Neuronal stem cell (in vitro differentiated cells): ENCODE measurements at regions not wholly inside any gene's neighbourhood (a gene's known extent, or its start where the extent isn't known, plus 50 kb on each side); places are given as distances from the start of the nearest gene placed in this dataset.

Source experiments
- DNase-seq: peaks from one replicate; pipeline ENCODE4 v3.0.0-alpha.2; 2013; ENCODE audit warnings: low spot score
- H2AFZ ChIP-seq: one replicate; pipeline ENCODE4 v1.6.1; 2013; ENCODE audit warnings: mild to moderate bottlenecking, low read length, inconsistent platforms
- H2AK5ac ChIP-seq: 2 replicates; pipeline ENCODE4 v1.6.1; 2013; ENCODE audit warnings: low read depth, mild to moderate bottlenecking, inconsistent platforms, low read length, moderate library complexity, mixed read lengths
- H2BK120ac ChIP-seq: 2 replicates; pipeline ENCODE4 v1.6.1; 2013; ENCODE audit warnings: low read depth, mild to moderate bottlenecking, inconsistent platforms, low read length, moderate library complexity, mixed read lengths
- H2BK12ac ChIP-seq: one replicate; pipeline ENCODE4 v1.6.1; 2013; ENCODE audit warnings: low read length, inconsistent platforms
- H2BK15ac ChIP-seq: 2 replicates; pipeline ENCODE4 v1.6.1; 2013; ENCODE audit warnings: mild to moderate bottlenecking, low read length, inconsistent platforms, mixed read lengths
- H2BK5ac ChIP-seq: one replicate; pipeline ENCODE4 v1.6.1; 2013; ENCODE audit warnings: inconsistent platforms, mild to moderate bottlenecking, low read length, moderate library complexity
- H3K14ac ChIP-seq: one replicate; pipeline ENCODE4 v1.6.1; 2013; ENCODE audit warnings: low read length, inconsistent platforms
- H3K18ac ChIP-seq: 2 replicates; pipeline ENCODE4 v1.6.1; 2013; ENCODE audit warnings: low read length, inconsistent platforms
- H3K23ac ChIP-seq: 2 replicates; pipeline ENCODE4 v1.6.1; 2013; ENCODE audit warnings: low read depth, mild to moderate bottlenecking, mixed read lengths, low read length, inconsistent platforms; ENCODE audit not compliant: poor library complexity
- H3K27ac ChIP-seq: replicated peaks from 3 replicates; pipeline ENCODE4 v1.5.1; 2013; ENCODE audit warnings: low read length, inconsistent platforms
- H3K27me3 ChIP-seq, 3 experiments: 2 replicates each; pipeline ENCODE4 v1.6.1; 2013; ENCODE audit warnings: low read length in 3 of 3, mild to moderate bottlenecking in 2 of 3, inconsistent platforms in 1 of 3, low read depth in 1 of 3, mixed read lengths in 1 of 3, moderate library complexity in 1 of 3; ENCODE audit not compliant: control insufficient read depth in 3 of 3, insufficient read depth in 3 of 3
- H3K36me3 ChIP-seq, 2 donors: replicated peaks in 1 of 2; 2 replicates each; pipeline ENCODE4 v1.6.1; 2013; ENCODE audit warnings: low read length in 2 of 2; ENCODE audit not compliant: control insufficient read depth in 2 of 2, insufficient read depth in 2 of 2
- H3K4ac ChIP-seq: 2 replicates; pipeline ENCODE4 v1.6.1; 2013; ENCODE audit warnings: inconsistent platforms, mild to moderate bottlenecking, low read length, moderate library complexity
- H3K4me1 ChIP-seq, 2 donors: 1 replicate in 1 of 2; 2 replicates in 1 of 2; pipeline ENCODE4 v1.6.1; 2013; ENCODE audit warnings: low read length in 2 of 2, low read depth in 1 of 2; ENCODE audit not compliant: control insufficient read depth in 2 of 2, insufficient read depth in 1 of 2
- H3K4me2 ChIP-seq: one replicate; pipeline ENCODE4 v1.6.1; 2013; ENCODE audit warnings: mild to moderate bottlenecking, low read length, inconsistent platforms; ENCODE audit not compliant: insufficient read depth, poor library complexity, severe bottlenecking
- H3K4me3 ChIP-seq, 2 donors: 2 replicates each; pipeline ENCODE4 v1.5.1; 2013; ENCODE audit warnings: low read length in 2 of 2, mild to moderate bottlenecking in 2 of 2, inconsistent platforms in 1 of 2, moderate library complexity in 1 of 2
- H3K79me1 ChIP-seq: one replicate; pipeline ENCODE4 v1.6.1; 2013; ENCODE audit warnings: low read depth, mild to moderate bottlenecking, inconsistent platforms, low read length, moderate library complexity
- H3K9ac ChIP-seq: one replicate; pipeline ENCODE4 v1.6.1; 2013; ENCODE audit warnings: mild to moderate bottlenecking, low read depth, low read length, inconsistent platforms; ENCODE audit not compliant: poor library complexity
- H3K9me3 ChIP-seq, 2 donors: replicated peaks in 1 of 2; 2 replicates each; pipeline versions ENCODE3 to v1.6.1; 2013; ENCODE audit warnings: low read length in 2 of 2, mild to moderate bottlenecking in 2 of 2, inconsistent platforms in 1 of 2, low read depth in 1 of 2, mixed read lengths in 1 of 2, moderate library complexity in 1 of 2; ENCODE audit not compliant: control insufficient read depth in 2 of 2, insufficient read depth in 1 of 2
- H4K8ac ChIP-seq: one replicate; pipeline ENCODE4 v1.6.1; 2013; ENCODE audit warnings: low read depth, mild to moderate bottlenecking, inconsistent platforms, low read length, moderate library complexity
- H4K91ac ChIP-seq: one replicate; pipeline ENCODE4 v1.6.1; 2013; ENCODE audit warnings: low read length, low read depth, mild to moderate bottlenecking, inconsistent platforms; ENCODE audit not compliant: poor library complexity
- whole genome bisulfite sequencing, 2 donors: extraction: QIAGEN DNeasy Blood & Tissue Kit; methylation state at CpG; one replicate each; pipeline ENCODE4 v1.1.7; 2013; ENCODE audit warnings: missing lambda C conversion rate in 2 of 2, mixed read lengths in 1 of 2; ENCODE audit not compliant: insufficient read length in 2 of 2, insufficient replicate concordance in 1 of 2; ENCODE audit errors: extremely low coverage in 2 of 2; 5-methylcytosine and 5-hydroxymethylcytosine counted together

GRCh38 chr1:163406772-163407171 lies 85.0 kb downstream of the NUF2 start:
- Histone ChIP-seq H3K4me2 (no peak overlapping the region), H3K9ac (no peak overlapping the region), H3K14ac (no peak overlapping the region), H3K23ac (no peak overlapping the region), H2BK15ac (no peak overlapping the region), H3K27me3 (peaks cover 0 to 5% (median 0%) of the 10 kb centered on the region in 3 experiments), H2BK5ac (no peak overlapping the region), H2BK120ac (no peak overlapping the region), H3K18ac (no peak overlapping the region), H2AK5ac (no peak overlapping the region), H4K8ac (no peak overlapping the region), H3K9me3 (peaks cover 0 to 2% of the 10 kb centered on the region in 2 donors), H4K91ac (no peak overlapping the region), H2BK12ac (no peak overlapping the region), H3K36me3 (no peaks in the 10 kb centered on the region), H3K79me1 (no peaks in the 10 kb centered on the region), H3K27ac (no peak overlapping the region), H2AFZ (no peak overlapping the region), H3K4ac (no peak overlapping the region), H3K4me3 (no peak overlapping the region), H3K4me1 (peaks cover 6 to 7% of the 10 kb centered on the region in 2 donors)
- no peak for DNase-seq
- no CpG with 5 or more reads among the region's 7 CpGs for WGBS, 2 donors

- peak overlapping the region; percentile 25 for H3K14ac ChIP-seq
- no CpG with 5 or more reads among the region's 24 CpGs for WGBS, 2 donors
- no peaks in the 10 kb centered on the region for H3K79me1 ChIP-seq
- no peak overlapping the region for H2BK5ac ChIP-seq
- peak overlapping the region; percentile 37 for H3K23ac ChIP-seq
- no peak for DNase-seq
- H2AK5ac ChIP-seq: no peak overlapping the region
- H3K9ac ChIP-seq: no peak overlapping the region
- H3K4ac ChIP-seq: no peak overlapping the region
- H2BK12ac ChIP-seq: no peak overlapping the region
- H2BK120ac ChIP-seq: no peak overlapping the region
- H4K91ac ChIP-seq: no peak overlapping the region
- H2BK15ac ChIP-seq: no peak overlapping the region
- H4K8ac ChIP-seq: no peak overlapping the region
- H3K4me2 ChIP-seq: no peak overlapping the region
- H3K36me3 ChIP-seq: no peaks in the 10 kb centered on the region
- H2AFZ ChIP-seq: no peak overlapping the region
- peak overlapping the region in 1 of 2 donors; percentile 37 for H3K4me3 ChIP-seq
- peaks cover 0 to 5% (median 0%) of the 10 kb centered on the region in 3 experiments for H3K27me3 ChIP-seq
- no peak overlapping the region for H3K27ac ChIP-seq
- H3K18ac ChIP-seq: no peak overlapping the region
- peaks cover 6 to 7% of the 10 kb centered on the region in 2 donors for H3K4me1 ChIP-seq
- peaks cover 0 to 2% of the 10 kb centered on the region in 2 donors for H3K9me3 ChIP-seq
Measured at GRCh38 chr1:163408262-163408661, 86.5 kb downstream of the NUF2 start.

- peaks cover 6 to 7% of the 10 kb centered on the region in 2 donors for H3K4me1 ChIP-seq
- H3K14ac ChIP-seq: no peak overlapping the region
- H3K4ac ChIP-seq: no peak overlapping the region
- H3K27ac ChIP-seq: no peak overlapping the region
- no peak overlapping the region for H4K91ac ChIP-seq
- no peak overlapping the region for H2BK120ac ChIP-seq
- H2BK15ac ChIP-seq: no peak overlapping the region
- no peak overlapping the region for H2BK12ac ChIP-seq
- H3K9ac ChIP-seq: no peak overlapping the region
- WGBS, 2 donors: no CpG with 5 or more reads among the region's 10 CpGs
- peaks cover 0 to 5% (median 0%) of the 10 kb centered on the region in 3 experiments for H3K27me3 ChIP-seq
- H3K36me3 ChIP-seq: no peaks in the 10 kb centered on the region
- H3K18ac ChIP-seq: no peak overlapping the region
- H2AFZ ChIP-seq: peak overlapping the region; percentile 86
- no peak overlapping the region for H3K4me2 ChIP-seq
- no peak overlapping the region for H3K4me3 ChIP-seq
- no peak overlapping the region for H2AK5ac ChIP-seq
- peak overlapping the region; percentile 10 for H4K8ac ChIP-seq
- no peak overlapping the region for H2BK5ac ChIP-seq
- H3K23ac ChIP-seq: no peak overlapping the region
- H3K79me1 ChIP-seq: no peaks in the 10 kb centered on the region
- peaks cover 0 to 2% of the 10 kb centered on the region in 2 donors for H3K9me3 ChIP-seq
- peak; percentile 86 for DNase-seq
Measured at GRCh38 chr1:163410073-163410999, 88.6 kb downstream of the NUF2 start.

GRCh38 chr1:163412221-163412620 lies 90.5 kb downstream of the NUF2 start:
- no peak overlapping the region for H2BK120ac ChIP-seq
- no peak overlapping the region for H3K4ac ChIP-seq
- H3K27me3 ChIP-seq: peaks cover 0 to 7% (median 0%) of the 10 kb centered on the region in 3 experiments
- no peak overlapping the region for H3K9ac ChIP-seq
- no peak overlapping the region for H2AFZ ChIP-seq
- H3K9me3 ChIP-seq: peaks cover 0 to 2% of the 10 kb centered on the region in 2 donors
- no peak overlapping the region for H3K27ac ChIP-seq
- no peaks in the 10 kb centered on the region for H3K36me3 ChIP-seq
- H3K18ac ChIP-seq: no peak overlapping the region
- no peak overlapping the region for H2BK5ac ChIP-seq
- no peak overlapping the region for H3K14ac ChIP-seq
- H3K79me1 ChIP-seq: no peaks in the 10 kb centered on the region
- no peak overlapping the region for H3K4me3 ChIP-seq
- H4K91ac ChIP-seq: no peak overlapping the region
- H3K23ac ChIP-seq: no peak overlapping the region
- no peak for DNase-seq
- H3K4me1 ChIP-seq: peaks cover 5 to 6% of the 10 kb centered on the region in 2 donors
- H2AK5ac ChIP-seq: no peak overlapping the region
- WGBS, 2 donors: no CpG with 5 or more reads among the region's 1 CpG
- no peak overlapping the region for H4K8ac ChIP-seq
- H3K4me2 ChIP-seq: no peak overlapping the region
- no peak overlapping the region for H2BK15ac ChIP-seq
- no peak overlapping the region for H2BK12ac ChIP-seq
